Mammary epithelial cell (primary cell): ENCODE measurements at regions not wholly inside any gene's neighbourhood (a gene's known extent, or its start where the extent isn't known, plus 50 kb on each side); places are given as distances from the start of the nearest gene placed in this dataset.
"Not testable (repeated sequence)": the region's sequence is repeated elsewhere in the genome, so short reads cannot be mapped to it uniquely, and the experiment has no call there.

ENCODE experiments used
- EZH2 ChIP-seq: IDR thresholded peaks from 2 replicates; pipeline ENCODE4 v1.6.1; 2012; ENCODE audit warnings: low read length, inconsistent platforms, borderline replicate concordance
- TF ChIP-seq, protein P1 (sequence below), 2 donors: IDR thresholded peaks in 1 of 2; conservative IDR thresholded peaks in 1 of 2; 2 replicates each; pipeline ENCODE4 v1.5.1; 2011 to 2012; ENCODE audit warnings: inconsistent platforms in 2 of 2, low read length in 2 of 2, mild to moderate bottlenecking in 2 of 2, control low read depth in 1 of 2, low read depth in 1 of 2; ENCODE audit not compliant: insufficient read depth in 1 of 2; ENCODE audit errors: extremely low read depth in 1 of 2

DNA sequence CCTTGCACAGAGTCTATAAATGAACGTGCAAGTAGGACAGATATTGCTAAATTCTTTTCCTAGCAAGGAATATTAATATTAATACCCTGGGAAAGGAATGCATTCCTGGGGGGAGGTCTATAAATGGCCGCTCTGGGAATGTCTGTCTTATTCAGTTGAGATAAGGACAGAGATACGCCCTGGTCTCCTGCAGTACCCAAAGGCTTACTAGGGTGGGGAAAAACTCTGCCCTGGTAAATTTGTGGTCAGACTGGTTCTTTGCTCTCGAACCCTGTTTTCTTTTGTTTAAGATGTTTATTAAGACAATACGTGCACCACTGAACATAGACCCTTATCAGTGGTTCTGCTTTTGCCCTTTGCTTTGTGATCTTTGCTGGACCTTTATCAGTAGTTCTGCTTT lies 122.0 kb downstream of the ART5 start:
- TF ChIP-seq, protein P1, sequence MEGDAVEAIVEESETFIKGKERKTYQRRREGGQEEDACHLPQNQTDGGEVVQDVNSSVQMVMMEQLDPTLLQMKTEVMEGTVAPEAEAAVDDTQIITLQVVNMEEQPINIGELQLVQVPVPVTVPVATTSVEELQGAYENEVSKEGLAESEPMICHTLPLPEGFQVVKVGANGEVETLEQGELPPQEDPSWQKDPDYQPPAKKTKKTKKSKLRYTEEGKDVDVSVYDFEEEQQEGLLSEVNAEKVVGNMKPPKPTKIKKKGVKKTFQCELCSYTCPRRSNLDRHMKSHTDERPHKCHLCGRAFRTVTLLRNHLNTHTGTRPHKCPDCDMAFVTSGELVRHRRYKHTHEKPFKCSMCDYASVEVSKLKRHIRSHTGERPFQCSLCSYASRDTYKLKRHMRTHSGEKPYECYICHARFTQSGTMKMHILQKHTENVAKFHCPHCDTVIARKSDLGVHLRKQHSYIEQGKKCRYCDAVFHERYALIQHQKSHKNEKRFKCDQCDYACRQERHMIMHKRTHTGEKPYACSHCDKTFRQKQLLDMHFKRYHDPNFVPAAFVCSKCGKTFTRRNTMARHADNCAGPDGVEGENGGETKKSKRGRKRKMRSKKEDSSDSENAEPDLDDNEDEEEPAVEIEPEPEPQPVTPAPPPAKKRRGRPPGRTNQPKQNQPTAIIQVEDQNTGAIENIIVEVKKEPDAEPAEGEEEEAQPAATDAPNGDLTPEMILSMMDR (conservative IDR thresholded peaks at IDR 0.05 in 1 of 2, IDR thresholded peaks at IDR 0.05 in 1 of 2; ENCODE audit: extremely low read depth in 1 of 2, insufficient read depth in 1 of 2, low read depth in 1 of 2, low read length in 2 of 2): not testable (repeated sequence)
- TF ChIP-seq EZH2: not testable (repeated sequence)
